ENCODE measurements at regions not wholly inside any gene's neighbourhood (a gene's known extent, or its start where the extent isn't known, plus 50 kb on each side); places are given as distances from the start of the nearest gene placed in this dataset.

- no peak for TF ChIP-seq CTCF (IDR thresholded peaks at IDR 0.05)
- Mint-ChIP-seq H3K27ac (ENCODE audit: unreplicated experiment) (no peak overlapping the region), H3K36me3 (ENCODE audit: unreplicated experiment) (no peaks in the 10 kb centered on the region), H3K4me1 (ENCODE audit: unreplicated experiment) (peaks cover 6% of the 10 kb centered on the region), H3K4me3 (ENCODE audit: unreplicated experiment) (no peak overlapping the region), H3K27me3 (ENCODE audit: unreplicated experiment) (no peaks in the 10 kb centered on the region), H3K9me3 (ENCODE audit: unreplicated experiment) (no peaks in the 10 kb centered on the region)
- DNase-seq (ENCODE audit: extremely low spot score, unreplicated experiment) = no peak
Measured at GRCh38 chr3:18232317-18232716, 192.8 kb downstream of the SATB1 start.

- Mint-ChIP-seq H3K36me3 (ENCODE audit: unreplicated experiment) (no peaks in the 10 kb centered on the region), H3K27ac (ENCODE audit: unreplicated experiment) (no peak overlapping the region), H3K4me3 (ENCODE audit: unreplicated experiment) (no peak overlapping the region), H3K27me3 (ENCODE audit: unreplicated experiment) (no peaks in the 10 kb centered on the region), H3K4me1 (ENCODE audit: unreplicated experiment) (no peaks in the 10 kb centered on the region), H3K9me3 (ENCODE audit: unreplicated experiment) (no peaks in the 10 kb centered on the region)
- TF ChIP-seq CTCF (IDR thresholded peaks at IDR 0.05) = no peak
- DNase-seq (ENCODE audit: extremely low spot score, unreplicated experiment) = no peak
Measured at GRCh38 chr3:18228060-18228459, 197.1 kb downstream of the SATB1 start.

DNA sequence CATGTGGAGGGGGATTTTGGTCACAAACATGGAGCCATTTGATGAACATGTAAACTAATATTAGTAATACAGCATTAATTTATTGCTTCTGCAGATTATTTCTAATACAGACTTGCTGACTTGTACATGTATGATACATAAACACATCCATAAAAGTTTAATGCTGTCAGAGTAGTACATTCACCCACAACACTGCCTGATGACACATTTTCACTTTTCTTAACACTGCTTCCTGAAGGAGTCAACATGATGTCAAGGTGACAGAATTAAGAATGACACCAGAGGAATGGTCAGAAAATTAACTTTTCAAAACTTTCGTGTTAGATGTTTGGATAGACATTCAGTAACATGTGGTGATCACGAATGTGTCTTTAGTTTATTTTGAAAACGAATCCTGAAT lies 199.4 kb downstream of the SATB1 start:
- H3K27me3 Mint-ChIP-seq (ENCODE audit: unreplicated experiment) = no peaks in the 10 kb centered on the region
- no peak for DNase-seq (ENCODE audit: extremely low spot score, unreplicated experiment)
- no peak for TF ChIP-seq CTCF (IDR thresholded peaks at IDR 0.05)
- H3K9me3 Mint-ChIP-seq (ENCODE audit: unreplicated experiment) = no peaks in the 10 kb centered on the region
- no peak overlapping the region for H3K27ac Mint-ChIP-seq (ENCODE audit: unreplicated experiment)
- no peak overlapping the region for H3K4me3 Mint-ChIP-seq (ENCODE audit: unreplicated experiment)
- no peaks in the 10 kb centered on the region for H3K36me3 Mint-ChIP-seq (ENCODE audit: unreplicated experiment)
- H3K4me1 Mint-ChIP-seq (ENCODE audit: unreplicated experiment) = no peaks in the 10 kb centered on the region

DNA sequence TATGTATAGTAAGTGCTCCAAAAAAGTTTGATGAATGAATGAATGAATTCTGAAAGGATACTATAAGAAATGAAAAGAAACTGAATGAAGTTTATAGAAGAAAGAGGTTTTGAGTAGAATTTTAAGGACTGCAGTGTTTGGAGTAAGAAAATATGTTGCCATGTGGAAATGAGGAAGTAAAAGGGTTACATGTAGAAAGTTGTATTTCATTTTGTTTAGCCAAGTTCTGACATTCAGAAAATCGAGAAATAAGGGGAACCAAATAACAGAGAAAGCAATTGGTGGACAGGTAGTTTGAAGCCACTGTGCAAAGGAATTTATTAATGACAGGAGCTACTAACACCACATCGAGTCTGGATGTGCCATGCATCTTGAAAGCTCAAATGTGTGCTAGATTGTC lies 200.7 kb downstream of the SATB1 start:
- Mint-ChIP-seq H3K4me1 (ENCODE audit: unreplicated experiment) (no peaks in the 10 kb centered on the region), H3K4me3 (ENCODE audit: unreplicated experiment) (no peak overlapping the region), H3K27me3 (ENCODE audit: unreplicated experiment) (no peaks in the 10 kb centered on the region), H3K36me3 (ENCODE audit: unreplicated experiment) (no peaks in the 10 kb centered on the region), H3K9me3 (ENCODE audit: unreplicated experiment) (no peaks in the 10 kb centered on the region), H3K27ac (ENCODE audit: unreplicated experiment) (no peak overlapping the region)
- no peak for TF ChIP-seq CTCF (IDR thresholded peaks at IDR 0.05)
- no peak for DNase-seq (ENCODE audit: extremely low spot score, unreplicated experiment)

DNA sequence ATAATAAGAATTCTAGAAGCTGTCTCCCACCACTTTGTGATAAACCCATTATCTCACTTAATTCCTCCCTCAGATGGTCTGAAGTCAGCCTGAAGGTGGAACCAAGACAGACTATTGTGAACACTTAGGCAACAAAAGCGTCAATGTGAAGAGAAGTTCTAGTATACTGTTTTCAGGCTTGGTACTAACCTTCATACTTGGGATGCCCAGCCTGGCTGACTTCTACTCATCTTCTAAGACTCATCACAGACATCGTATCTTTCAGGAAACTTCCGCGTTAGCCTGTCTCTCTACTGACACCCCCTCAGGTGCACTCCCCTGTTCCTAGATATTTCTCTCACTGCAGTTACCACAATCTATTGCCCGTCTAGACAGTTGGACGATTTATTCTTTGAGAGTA lies 201.2 kb downstream of the SATB1 start:
- H3K4me1 Mint-ChIP-seq (ENCODE audit: unreplicated experiment) = no peaks in the 10 kb centered on the region
- TF ChIP-seq CTCF (IDR thresholded peaks at IDR 0.05) = no peak
- no peaks in the 10 kb centered on the region for H3K9me3 Mint-ChIP-seq (ENCODE audit: unreplicated experiment)
- no peak overlapping the region for H3K27ac Mint-ChIP-seq (ENCODE audit: unreplicated experiment)
- H3K4me3 Mint-ChIP-seq (ENCODE audit: unreplicated experiment) = no peak overlapping the region
- no peak for DNase-seq (ENCODE audit: extremely low spot score, unreplicated experiment)
- H3K27me3 Mint-ChIP-seq (ENCODE audit: unreplicated experiment) = no peaks in the 10 kb centered on the region
- no peaks in the 10 kb centered on the region for H3K36me3 Mint-ChIP-seq (ENCODE audit: unreplicated experiment)
